Smooth muscle cell (in vitro differentiated cells): ENCODE measurements at regions not wholly inside any gene's neighbourhood (a gene's known extent, or its start where the extent isn't known, plus 50 kb on each side); places are given as distances from the start of the nearest gene placed in this dataset.

ENCODE experiments used
- DNase-seq: peaks from one replicate; lab custom pipeline; 2025; ENCODE audit not compliant: unreplicated experiment; lab: John Stamatoyannopoulos, UW
- H2AFZ ChIP-seq: fragments of 200-600 bp; sonication (generic); 2 replicates; pipeline ENCODE4 v1.6.0; 2016; ENCODE audit warnings: antibody characterized with exemption, low read depth, mild to moderate bottlenecking
- H3F3A ChIP-seq: fragments of 200-600 bp; sonication (generic); 2 replicates; pipeline ENCODE4 v1.6.0; 2017; ENCODE audit warnings: antibody characterized with exemption, low read depth
- H3K27ac ChIP-seq: fragments of 200-600 bp; sonication (generic); 2 replicates; pipeline ENCODE4 v1.5.1; 2016; ENCODE audit warnings: low read depth, mild to moderate bottlenecking
- H3K27me3 ChIP-seq: fragments of 200-600 bp; sonication (generic); 2 replicates; pipeline ENCODE4 v1.6.1; 2016; ENCODE audit warnings: low read depth, mild to moderate bottlenecking
- H3K36me3 ChIP-seq: fragments of 200-600 bp; sonication (generic); 2 replicates; pipeline ENCODE4 v1.5.1; 2016; ENCODE audit warnings: low read depth
- H3K4me1 ChIP-seq: fragments of 200-600 bp; sonication (generic); 2 replicates; pipeline ENCODE4 v1.5.1; 2016; ENCODE audit warnings: low read depth
- H3K4me2 ChIP-seq: fragments of 200-600 bp; sonication (generic); 2 replicates; pipeline ENCODE4 v1.6.0; 2016; ENCODE audit warnings: mild to moderate bottlenecking
- H3K4me3 ChIP-seq: fragments of 200-600 bp; sonication (generic); 2 replicates; pipeline ENCODE4 v1.5.1; 2016; ENCODE audit warnings: mild to moderate bottlenecking
- H3K79me2 ChIP-seq: fragments of 200-600 bp; sonication (generic); 2 replicates; pipeline ENCODE4 v1.6.0; 2016; ENCODE audit warnings: low read depth, mild to moderate bottlenecking
- H3K9ac ChIP-seq: fragments of 200-600 bp; sonication (generic); 2 replicates; pipeline ENCODE4 v1.6.0; 2016; ENCODE audit warnings: low read depth
- H3K9me3 ChIP-seq: fragments of 200-600 bp; sonication (generic); replicated peaks from 2 replicates; pipeline ENCODE4 v1.5.1; 2016; ENCODE audit warnings: low read depth
- H4K20me1 ChIP-seq: fragments of 200-600 bp; sonication (generic); 2 replicates; pipeline ENCODE4 v1.6.0; 2016; ENCODE audit warnings: low read depth
- CTCF ChIP-seq: fragments of 200-600 bp; sonication (generic); IDR thresholded peaks from 2 replicates; pipeline ENCODE4 v1.5.1; 2017; ENCODE audit warnings: borderline replicate concordance, mild to moderate bottlenecking, antibody characterized with exemption; ENCODE audit not compliant: insufficient read depth, poor library complexity, severe bottlenecking
- WGBS: methylation state at CpG from one replicate; pipeline ENCODE4 v1.1.7; 2016; ENCODE audit warnings: low lambda C conversion rate; 5-methylcytosine and 5-hydroxymethylcytosine counted together

- Histone ChIP-seq H3K9me3 (no peaks in the 10 kb centered on the region), H4K20me1 (no peaks in the 10 kb centered on the region), H3K27me3 (no peaks in the 10 kb centered on the region), H3K27ac (no peak overlapping the region), H2AFZ (no peak overlapping the region), H3K4me3 (no peak overlapping the region), H3K4me2 (no peak overlapping the region), H3K79me2 (no peaks in the 10 kb centered on the region), H3K4me1 (no peaks in the 10 kb centered on the region), H3K36me3 (no peaks in the 10 kb centered on the region), H3K9ac (no peak overlapping the region), H3F3A (no peaks in the 10 kb centered on the region)
- WGBS: 90% methylated on average over 4 of the region's 4 CpGs
- DNase-seq: no peak
- TF ChIP-seq CTCF: no peak
These were observed 59.8 kb downstream of the MRPS30 start for GRCh38 chr5:44868541-44868940.

GRCh38 chr5:44869928-44870327, 61.2 kb downstream of the MRPS30 start:
- TF ChIP-seq CTCF: no peak
- no peak overlapping the region for H3K4me2 ChIP-seq
- no peaks in the 10 kb centered on the region for H3K9me3 ChIP-seq
- WGBS: 73% methylated on average over 2 of the region's 2 CpGs
- H3K79me2 ChIP-seq: no peaks in the 10 kb centered on the region
- no peak overlapping the region for H2AFZ ChIP-seq
- no peaks in the 10 kb centered on the region for H3K27me3 ChIP-seq
- H4K20me1 ChIP-seq: no peaks in the 10 kb centered on the region
- H3K4me1 ChIP-seq: no peaks in the 10 kb centered on the region
- H3K36me3 ChIP-seq: no peaks in the 10 kb centered on the region
- DNase-seq: no peak
- H3K4me3 ChIP-seq: no peak overlapping the region
- no peaks in the 10 kb centered on the region for H3F3A ChIP-seq
- no peak overlapping the region for H3K27ac ChIP-seq
- no peak overlapping the region for H3K9ac ChIP-seq

- H3K4me3 ChIP-seq: no peak overlapping the region
- no peaks in the 10 kb centered on the region for H3K27me3 ChIP-seq
- no peak overlapping the region for H3K27ac ChIP-seq
- H4K20me1 ChIP-seq: no peaks in the 10 kb centered on the region
- TF ChIP-seq CTCF: no peak
- H3K9ac ChIP-seq: no peak overlapping the region
- H3K4me1 ChIP-seq: no peaks in the 10 kb centered on the region
- H3K36me3 ChIP-seq: no peaks in the 10 kb centered on the region
- no peaks in the 10 kb centered on the region for H3K9me3 ChIP-seq
- DNase-seq: no peak
- H3K79me2 ChIP-seq: no peaks in the 10 kb centered on the region
- no peak overlapping the region for H3K4me2 ChIP-seq
- no peaks in the 10 kb centered on the region for H3F3A ChIP-seq
- H2AFZ ChIP-seq: no peak overlapping the region
These were observed 61.7 kb downstream of the MRPS30 start for GRCh38 chr5:44870430-44870829.

GRCh38 chr5:44871401-44871800, 62.7 kb downstream of the MRPS30 start:
- WGBS: 61% methylated on average over 2 of the region's 2 CpGs
- no peak overlapping the region for H3K27ac ChIP-seq
- H3K36me3 ChIP-seq: no peaks in the 10 kb centered on the region
- no peak overlapping the region for H2AFZ ChIP-seq
- no peak for DNase-seq
- no peaks in the 10 kb centered on the region for H3K79me2 ChIP-seq
- no peaks in the 10 kb centered on the region for H3K4me1 ChIP-seq
- H3F3A ChIP-seq: peaks cover 3% of the 10 kb centered on the region
- no peaks in the 10 kb centered on the region for H4K20me1 ChIP-seq
- no peak overlapping the region for H3K4me2 ChIP-seq
- no peak for TF ChIP-seq CTCF
- H3K27me3 ChIP-seq: no peaks in the 10 kb centered on the region
- H3K4me3 ChIP-seq: no peak overlapping the region
- H3K9me3 ChIP-seq: no peaks in the 10 kb centered on the region
- H3K9ac ChIP-seq: no peak overlapping the region
